ENCODE measurements at regions not wholly inside any gene's neighbourhood (a gene's known extent, or its start where the extent isn't known, plus 50 kb on each side); places are given as distances from the start of the nearest gene placed in this dataset.
"Not testable (repeated sequence)": the region's sequence is repeated elsewhere in the genome, so short reads cannot be mapped to it uniquely, and the experiment has no call there.

DNA sequence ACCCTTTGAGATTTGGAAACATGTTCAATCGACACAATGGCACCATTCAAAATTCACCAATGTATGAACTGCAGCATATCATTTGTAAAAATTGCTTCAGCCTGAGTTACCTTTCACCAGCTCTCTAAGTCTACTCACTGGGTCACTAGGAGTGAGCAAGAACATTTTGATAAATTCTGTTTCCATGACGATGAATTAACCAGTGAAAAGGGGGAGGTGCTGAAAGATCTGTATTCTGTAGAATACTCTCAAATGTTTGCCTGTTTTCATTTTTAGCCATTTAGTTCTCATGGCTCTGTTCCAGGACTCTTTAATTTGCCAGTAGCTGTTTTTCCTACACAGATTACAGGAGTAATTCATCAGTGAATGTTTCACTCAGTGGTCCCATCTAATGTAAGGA lies 883.4 kb downstream of the DIAPH3 start:
- TF ChIP-seq, protein P1, sequence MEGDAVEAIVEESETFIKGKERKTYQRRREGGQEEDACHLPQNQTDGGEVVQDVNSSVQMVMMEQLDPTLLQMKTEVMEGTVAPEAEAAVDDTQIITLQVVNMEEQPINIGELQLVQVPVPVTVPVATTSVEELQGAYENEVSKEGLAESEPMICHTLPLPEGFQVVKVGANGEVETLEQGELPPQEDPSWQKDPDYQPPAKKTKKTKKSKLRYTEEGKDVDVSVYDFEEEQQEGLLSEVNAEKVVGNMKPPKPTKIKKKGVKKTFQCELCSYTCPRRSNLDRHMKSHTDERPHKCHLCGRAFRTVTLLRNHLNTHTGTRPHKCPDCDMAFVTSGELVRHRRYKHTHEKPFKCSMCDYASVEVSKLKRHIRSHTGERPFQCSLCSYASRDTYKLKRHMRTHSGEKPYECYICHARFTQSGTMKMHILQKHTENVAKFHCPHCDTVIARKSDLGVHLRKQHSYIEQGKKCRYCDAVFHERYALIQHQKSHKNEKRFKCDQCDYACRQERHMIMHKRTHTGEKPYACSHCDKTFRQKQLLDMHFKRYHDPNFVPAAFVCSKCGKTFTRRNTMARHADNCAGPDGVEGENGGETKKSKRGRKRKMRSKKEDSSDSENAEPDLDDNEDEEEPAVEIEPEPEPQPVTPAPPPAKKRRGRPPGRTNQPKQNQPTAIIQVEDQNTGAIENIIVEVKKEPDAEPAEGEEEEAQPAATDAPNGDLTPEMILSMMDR (IDR thresholded peaks at IDR 0.05; ENCODE audit: low read depth, low read length), result no peak
- DNase-seq (ENCODE audit: extremely low read depth, low read depth), result no peak

DNA sequence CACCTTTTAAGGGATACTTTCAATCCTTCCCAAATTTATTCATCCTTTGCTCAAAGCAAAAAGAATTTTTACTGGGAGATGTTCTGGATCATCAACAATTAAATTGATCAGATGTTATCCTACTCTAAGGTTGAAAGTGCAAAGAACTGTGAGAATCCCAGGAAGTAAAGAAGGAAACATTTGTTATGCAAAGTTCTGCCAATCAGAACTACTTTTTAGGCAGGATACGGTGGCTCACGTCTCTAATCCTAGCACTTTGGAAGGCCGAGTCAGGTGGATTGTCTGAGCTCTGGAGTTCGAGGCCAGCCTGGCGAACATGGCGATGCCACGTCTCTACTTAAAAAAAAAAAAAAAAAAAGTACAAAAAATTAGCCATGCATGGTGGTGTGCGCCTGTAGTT lies 882.3 kb downstream of the DIAPH3 start:
- no peak for DNase-seq (ENCODE audit: extremely low read depth, low read depth)
- TF ChIP-seq, protein P1 (IDR thresholded peaks at IDR 0.05; ENCODE audit: low read depth, low read length), result no peak

DNA sequence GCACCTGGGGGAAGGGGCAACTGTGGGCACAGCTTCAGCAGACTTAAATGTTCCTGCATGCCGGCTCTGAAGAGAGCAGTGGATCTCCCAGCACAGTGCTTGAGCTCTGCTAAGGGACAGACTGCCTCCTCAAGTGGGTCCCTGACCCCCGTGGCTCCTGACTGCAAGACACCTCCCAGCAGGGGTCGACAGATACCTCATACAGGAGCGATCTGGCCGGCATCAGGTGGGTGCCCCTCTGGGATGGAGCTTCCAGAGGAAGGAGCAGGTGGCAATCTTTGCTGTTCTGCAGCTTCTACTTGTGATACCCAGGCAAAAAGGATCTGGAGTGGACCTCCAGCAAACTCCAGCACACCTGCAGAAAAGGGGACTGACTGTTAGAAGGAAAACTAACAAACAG lies 871.5 kb downstream of the DIAPH3 start:
- DNase-seq (ENCODE audit: extremely low read depth, low read depth), result not testable (repeated sequence)

DNA sequence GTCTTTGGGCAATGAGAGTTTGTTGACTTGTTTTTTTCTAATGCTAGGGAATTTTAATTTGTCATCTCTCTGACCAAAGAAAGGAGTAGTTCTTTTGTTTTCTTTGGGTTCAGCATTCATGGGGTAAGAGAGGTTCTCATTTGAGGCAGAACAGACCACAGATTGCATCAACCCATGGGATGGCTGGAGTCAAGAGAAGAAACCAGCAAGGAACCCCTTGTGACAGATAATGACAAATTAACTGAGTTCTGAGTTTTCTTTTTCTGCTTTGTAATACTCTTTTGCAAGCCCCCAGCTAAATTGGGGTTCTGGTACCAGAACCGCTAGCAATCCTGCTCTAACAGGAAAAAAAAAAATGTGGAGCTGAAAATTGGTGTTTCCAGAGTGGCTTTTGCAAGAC lies 864.1 kb downstream of the DIAPH3 start:
- TF ChIP-seq, protein P1 (IDR thresholded peaks at IDR 0.05; ENCODE audit: low read depth, low read length), result no peak
- DNase-seq (ENCODE audit: extremely low read depth, low read depth), result no peak

DNA sequence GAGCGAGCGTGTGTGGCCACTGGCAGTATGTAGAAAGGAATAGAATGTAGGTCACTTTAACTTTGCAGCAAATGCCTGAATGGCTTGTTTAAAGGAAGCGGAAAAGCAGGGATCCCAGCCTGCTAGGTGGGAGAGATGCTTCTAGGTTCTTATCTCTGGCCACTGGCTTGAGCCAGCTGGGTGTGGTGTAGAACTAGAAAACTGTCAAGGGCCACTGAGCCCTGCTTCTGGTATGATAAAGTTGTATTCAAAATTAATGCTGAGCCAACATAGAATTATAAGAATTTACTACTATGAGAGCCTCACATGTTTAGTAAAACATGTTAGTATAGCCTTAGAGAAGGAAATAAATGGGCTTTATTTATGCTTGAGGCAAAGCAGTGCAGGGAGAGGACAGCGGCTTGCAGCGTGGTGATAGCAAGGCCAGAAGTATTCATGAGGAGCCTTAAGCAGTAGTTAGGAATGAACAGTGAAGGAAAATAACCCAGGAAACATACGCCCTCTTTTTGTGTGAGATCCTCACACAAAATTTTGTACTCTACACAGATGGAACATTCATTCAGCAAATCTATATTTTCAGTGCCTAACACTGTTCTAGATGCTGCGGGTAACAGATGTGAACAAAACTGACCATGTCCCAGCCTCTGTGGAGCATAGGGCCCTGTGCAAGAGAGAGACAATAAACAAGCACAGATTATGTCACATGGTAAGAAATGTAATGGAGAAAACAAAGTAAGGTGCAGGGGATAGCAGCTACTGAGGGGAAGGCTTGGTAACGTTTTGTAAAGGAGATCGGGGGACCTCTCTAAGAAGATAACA lies 863.2 kb downstream of the DIAPH3 start:
- TF ChIP-seq, protein P1 (IDR thresholded peaks at IDR 0.05; ENCODE audit: low read depth, low read length), result no peak
- no peak for DNase-seq (ENCODE audit: extremely low read depth, low read depth)

DNA sequence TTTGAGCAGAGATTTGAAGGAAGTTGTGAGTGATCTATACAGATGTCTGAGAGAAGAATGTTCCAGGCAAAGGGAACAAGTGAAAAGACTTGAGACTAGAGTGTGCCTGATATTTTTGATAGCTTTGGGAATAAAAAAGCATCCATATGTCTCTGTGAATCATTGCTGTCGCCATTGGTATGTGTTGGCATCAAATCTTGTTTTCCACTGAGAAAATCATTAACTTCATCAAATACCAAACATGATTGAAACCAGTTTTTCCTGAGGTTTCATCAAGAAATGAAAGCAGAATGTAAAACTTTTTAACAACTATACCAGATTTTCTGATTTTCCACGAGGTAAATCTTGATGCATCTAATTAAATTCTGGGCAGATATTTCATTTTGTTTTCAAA lies 862.6 kb downstream of the DIAPH3 start:
- TF ChIP-seq, protein P1 (IDR thresholded peaks at IDR 0.05; ENCODE audit: low read depth, low read length), result no peak
- no peak for DNase-seq (ENCODE audit: extremely low read depth, low read depth)

DNA sequence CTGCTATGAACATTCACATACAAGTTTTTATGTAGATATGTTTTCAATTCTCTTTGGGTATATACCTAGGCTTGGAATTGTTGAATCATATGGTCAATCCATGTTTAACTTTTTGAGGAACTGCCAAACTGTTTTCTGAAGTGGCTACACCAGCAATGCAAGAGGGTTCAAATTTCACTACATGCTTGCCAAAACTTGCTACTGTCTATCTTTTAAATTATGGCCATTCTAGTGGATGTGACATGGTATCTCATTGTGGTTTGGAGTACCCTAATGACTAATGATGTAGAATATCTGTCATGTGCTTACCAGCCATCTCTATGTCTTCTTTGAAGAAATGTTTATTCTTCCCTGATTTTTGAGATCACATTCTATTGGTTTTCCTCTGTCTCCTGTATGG lies 860.3 kb downstream of the DIAPH3 start:
- TF ChIP-seq, protein P1 (IDR thresholded peaks at IDR 0.05; ENCODE audit: low read depth, low read length), result no peak
- no peak for DNase-seq (ENCODE audit: extremely low read depth, low read depth)

DNA sequence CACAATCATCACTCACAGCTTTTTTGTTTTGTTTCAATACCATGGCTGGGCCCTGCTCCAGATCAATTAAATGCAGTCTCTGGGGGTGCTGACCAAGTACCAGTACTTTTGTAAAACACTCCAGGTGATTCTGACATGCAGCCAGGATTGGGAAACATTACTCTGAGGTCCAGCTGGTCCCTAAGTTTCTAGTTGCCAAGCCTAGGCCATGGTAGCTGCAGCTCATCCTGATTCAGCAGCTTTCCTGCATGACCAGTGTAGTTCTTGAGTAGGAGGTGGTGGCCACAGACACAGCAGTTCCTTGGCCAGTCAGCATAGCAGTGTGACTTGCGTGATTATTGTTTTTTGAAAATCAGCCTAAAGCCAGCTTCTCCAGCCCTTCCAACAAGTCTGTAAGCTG lies 859.1 kb downstream of the DIAPH3 start:
- TF ChIP-seq, protein P1 (IDR thresholded peaks at IDR 0.05; ENCODE audit: low read depth, low read length), result no peak
- no peak for DNase-seq (ENCODE audit: extremely low read depth, low read depth)

All from AG09319 (cell line).